ENCODE measurements at regions not wholly inside any gene's neighbourhood (a gene's known extent, or its start where the extent isn't known, plus 50 kb on each side); places are given as distances from the start of the nearest gene placed in this dataset.
"Not testable (repeated sequence)": the region's sequence is repeated elsewhere in the genome, so short reads cannot be mapped to it uniquely, and the experiment has no call there.

DNA sequence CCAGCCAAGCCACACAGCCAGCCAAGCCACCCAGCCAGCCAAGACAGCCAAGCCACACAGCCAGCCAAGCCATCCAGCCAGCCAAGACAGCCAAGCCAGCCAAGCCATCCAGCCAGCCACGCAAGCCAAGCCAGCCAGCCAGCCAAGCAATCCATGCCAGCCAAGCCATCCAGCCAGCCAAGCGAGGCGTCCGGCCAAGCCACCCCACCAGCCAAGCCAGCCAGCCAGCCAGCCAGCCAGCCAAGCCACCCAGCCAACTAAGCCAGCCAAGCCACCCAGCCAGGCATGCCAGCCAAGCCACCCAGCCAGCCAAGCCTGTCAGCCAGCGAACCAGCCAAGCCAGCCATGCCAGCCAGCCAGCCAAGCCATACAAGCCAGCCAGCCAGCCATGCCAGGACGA is 1601.8 kb downstream of the RPIA start:
- intact Hi-C loops (cut with micrococcal nuclease); H3K27me3 ChIP-seq (ENCODE audit: insufficient read depth, low read length); H3K27me3 Mint-ChIP-seq; H3K4me3 Mint-ChIP-seq; CTCF ChIA-PET (ENCODE audit: partially characterized antibody); H3K4me1 ChIP-seq (ENCODE audit: insufficient read depth, low read length); POLR2A ChIA-PET (ENCODE audit: partially characterized antibody); H3K9me3 ChIP-seq (ENCODE audit: control insufficient read depth in 1 of 2, low read length in 2 of 2); H3K27ac Mint-ChIP-seq; H3K36me3 Mint-ChIP-seq; H3K4me1 Mint-ChIP-seq; H3K4me3 ChIP-seq (ENCODE audit: low read length in 2 of 2); H3K36me3 ChIP-seq (ENCODE audit: insufficient read depth, low read length); H3K27ac ChIP-seq (ENCODE audit: low read depth, low read length): not testable (repeated sequence)
- DNase-seq = peak in 1 of 5 donors; percentile 26
- peaks cover 0 to 12% (median 0%) of the 10 kb centered on the region in 8 donors for H3K9me3 Mint-ChIP-seq

- H3K4me1 ChIP-seq (ENCODE audit: insufficient read depth, low read length); DNase-seq; H3K36me3 Mint-ChIP-seq; CTCF ChIA-PET (ENCODE audit: partially characterized antibody); H3K27ac Mint-ChIP-seq; H3K4me3 ChIP-seq (ENCODE audit: low read length in 2 of 2); POLR2A ChIA-PET (ENCODE audit: partially characterized antibody); H3K4me1 Mint-ChIP-seq; H3K27ac ChIP-seq (ENCODE audit: low read depth, low read length); H3K27me3 ChIP-seq (ENCODE audit: insufficient read depth, low read length); H3K9me3 ChIP-seq (ENCODE audit: control insufficient read depth in 1 of 2, low read length in 2 of 2); intact Hi-C loops (cut with micrococcal nuclease); H3K4me3 Mint-ChIP-seq; H3K27me3 Mint-ChIP-seq; H3K36me3 ChIP-seq (ENCODE audit: insufficient read depth, low read length): not testable (repeated sequence)
- peaks cover 0 to 14% (median 0%) of the 10 kb centered on the region in 8 donors for H3K9me3 Mint-ChIP-seq
These were observed 1602.3 kb downstream of the RPIA start for GRCh38 chr2:90293806-90294205.

GRCh38 chr2:90295036-90295750 is 1603.7 kb downstream of the RPIA start:
- CTCF ChIA-PET (ENCODE audit: partially characterized antibody); H3K4me3 Mint-ChIP-seq; H3K36me3 ChIP-seq (ENCODE audit: insufficient read depth, low read length); H3K27ac ChIP-seq (ENCODE audit: low read depth, low read length); H3K4me3 ChIP-seq (ENCODE audit: low read length in 2 of 2); intact Hi-C loops (cut with micrococcal nuclease); H3K9me3 ChIP-seq (ENCODE audit: control insufficient read depth in 1 of 2, low read length in 2 of 2); H3K36me3 Mint-ChIP-seq; H3K4me1 Mint-ChIP-seq; H3K27me3 Mint-ChIP-seq; H3K4me1 ChIP-seq (ENCODE audit: insufficient read depth, low read length); H3K27me3 ChIP-seq (ENCODE audit: insufficient read depth, low read length); DNase-seq; H3K27ac Mint-ChIP-seq: not testable (repeated sequence)
- POLR2A ChIA-PET (ENCODE audit: partially characterized antibody) = interaction anchor here (0.6 kb wide), 1 partner anchor 1410 kb away, joined by 4 read pairs; no protein-coding TSS in a partner anchor
- peaks cover 0 to 13% (median 1%) of the 10 kb centered on the region in 8 donors for H3K9me3 Mint-ChIP-seq

DNA sequence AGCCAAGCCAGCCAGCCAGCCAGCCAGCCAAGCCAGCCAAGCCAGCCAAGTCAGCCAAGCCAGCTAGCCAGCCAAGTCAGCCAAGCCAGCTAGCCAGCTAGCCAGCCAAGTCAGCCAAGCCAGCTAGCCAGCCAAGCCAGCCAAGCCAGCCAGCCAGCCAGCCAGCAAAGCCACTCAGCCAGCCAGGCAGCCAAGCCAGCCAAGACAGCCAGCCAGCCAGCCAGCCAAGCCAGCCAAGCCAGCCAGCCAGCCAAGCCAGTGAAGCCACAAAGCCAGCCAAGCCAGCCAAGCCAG is 1605.0 kb downstream of the RPIA start:
- DNase-seq = peak in 1 of 5 donors; percentile 39
- H3K27ac Mint-ChIP-seq; H3K36me3 Mint-ChIP-seq; POLR2A ChIA-PET (ENCODE audit: partially characterized antibody); H3K27me3 ChIP-seq (ENCODE audit: insufficient read depth, low read length); H3K36me3 ChIP-seq (ENCODE audit: insufficient read depth, low read length); H3K27me3 Mint-ChIP-seq; H3K27ac ChIP-seq (ENCODE audit: low read depth, low read length); H3K4me3 ChIP-seq (ENCODE audit: low read length in 2 of 2); H3K4me1 Mint-ChIP-seq; H3K4me3 Mint-ChIP-seq; CTCF ChIA-PET (ENCODE audit: partially characterized antibody); intact Hi-C loops (cut with micrococcal nuclease); H3K9me3 ChIP-seq (ENCODE audit: control insufficient read depth in 1 of 2, low read length in 2 of 2); H3K4me1 ChIP-seq (ENCODE audit: insufficient read depth, low read length): not testable (repeated sequence)
- peaks cover 0 to 12% (median 1%) of the 10 kb centered on the region in 8 donors for H3K9me3 Mint-ChIP-seq

DNA sequence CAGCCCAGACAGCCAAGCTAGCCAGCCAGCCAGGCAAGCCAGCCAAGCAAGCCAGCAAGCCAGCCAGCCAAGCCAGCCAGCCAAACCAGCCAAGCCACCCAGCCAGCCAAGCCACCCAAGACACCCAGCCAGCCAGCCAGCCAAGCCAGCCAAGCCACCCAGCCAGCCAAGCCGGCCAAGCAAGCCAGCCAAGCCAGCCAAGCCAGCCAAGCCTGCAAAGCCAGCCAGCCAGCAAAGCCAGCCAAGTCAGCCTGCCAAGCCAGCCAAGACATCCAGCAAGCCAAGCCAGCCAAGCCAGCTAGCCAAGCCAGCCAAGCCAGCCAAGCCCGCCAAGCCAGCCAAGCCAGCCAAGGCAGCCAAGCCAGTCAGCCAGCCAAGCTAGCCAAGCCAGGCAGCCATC is 1606.2 kb downstream of the RPIA start:
- DNase-seq = peak in 1 of 5 donors; percentile 15
- H3K27ac ChIP-seq (ENCODE audit: low read depth, low read length); H3K36me3 ChIP-seq (ENCODE audit: insufficient read depth, low read length); H3K9me3 ChIP-seq (ENCODE audit: control insufficient read depth in 1 of 2, low read length in 2 of 2); H3K4me3 ChIP-seq (ENCODE audit: low read length in 2 of 2); H3K36me3 Mint-ChIP-seq; H3K27ac Mint-ChIP-seq; H3K4me1 Mint-ChIP-seq; H3K27me3 Mint-ChIP-seq; H3K4me1 ChIP-seq (ENCODE audit: insufficient read depth, low read length); H3K4me3 Mint-ChIP-seq; intact Hi-C loops (cut with micrococcal nuclease); POLR2A ChIA-PET (ENCODE audit: partially characterized antibody); CTCF ChIA-PET (ENCODE audit: partially characterized antibody); H3K27me3 ChIP-seq (ENCODE audit: insufficient read depth, low read length): not testable (repeated sequence)
- peaks cover 0 to 12% (median 1%) of the 10 kb centered on the region in 8 donors for H3K9me3 Mint-ChIP-seq

DNA sequence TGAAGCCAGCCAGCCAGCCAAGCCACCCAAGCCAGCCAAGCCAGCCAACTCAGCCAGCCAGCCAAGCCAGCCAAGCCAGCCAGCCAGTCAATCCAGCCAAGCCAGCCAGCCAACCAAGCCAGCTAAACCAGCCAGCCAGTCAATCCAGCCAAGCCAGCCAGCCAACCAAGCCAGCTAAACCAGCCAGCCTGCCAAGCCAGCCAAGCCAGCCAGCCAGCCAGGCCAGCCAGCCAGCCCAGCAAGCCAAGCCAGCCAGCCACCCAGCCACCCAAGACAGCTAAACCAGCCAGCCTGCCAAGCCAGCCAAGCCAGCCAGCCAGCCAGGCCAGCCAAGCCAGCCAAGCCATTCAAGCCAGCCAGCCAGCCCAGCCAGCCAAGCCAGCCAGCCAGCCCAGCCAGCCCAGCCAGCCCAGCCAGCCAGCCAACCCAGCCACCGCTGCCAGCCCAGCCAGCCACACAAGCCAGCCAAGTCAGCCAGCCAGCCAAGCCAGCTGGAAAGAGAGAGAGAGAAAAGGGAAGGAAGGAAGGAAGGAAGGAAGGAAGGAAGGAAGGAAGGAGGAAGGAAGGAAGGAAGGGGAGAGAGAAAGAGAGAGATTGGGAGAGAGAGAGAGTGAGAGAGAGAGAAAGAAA is 1606.8 kb downstream of the RPIA start:
- H3K4me3 ChIP-seq (ENCODE audit: low read length in 2 of 2); H3K4me1 Mint-ChIP-seq; intact Hi-C loops (cut with micrococcal nuclease); POLR2A ChIA-PET (ENCODE audit: partially characterized antibody); H3K27me3 Mint-ChIP-seq; H3K27ac Mint-ChIP-seq; CTCF ChIA-PET (ENCODE audit: partially characterized antibody); DNase-seq; H3K27ac ChIP-seq (ENCODE audit: low read depth, low read length); H3K4me1 ChIP-seq (ENCODE audit: insufficient read depth, low read length); H3K36me3 ChIP-seq (ENCODE audit: insufficient read depth, low read length); H3K36me3 Mint-ChIP-seq; H3K9me3 ChIP-seq (ENCODE audit: control insufficient read depth in 1 of 2, low read length in 2 of 2); H3K4me3 Mint-ChIP-seq; H3K27me3 ChIP-seq (ENCODE audit: insufficient read depth, low read length): not testable (repeated sequence)
- peaks cover 0 to 12% (median 1%) of the 10 kb centered on the region in 8 donors for H3K9me3 Mint-ChIP-seq

- DNase-seq; POLR2A ChIA-PET (ENCODE audit: partially characterized antibody); H3K36me3 Mint-ChIP-seq; H3K27me3 Mint-ChIP-seq; H3K9me3 ChIP-seq (ENCODE audit: control insufficient read depth in 1 of 2, low read length in 2 of 2); H3K27ac ChIP-seq (ENCODE audit: low read depth, low read length); H3K27me3 ChIP-seq (ENCODE audit: insufficient read depth, low read length); H3K4me1 Mint-ChIP-seq; H3K4me3 Mint-ChIP-seq; CTCF ChIA-PET (ENCODE audit: partially characterized antibody); H3K27ac Mint-ChIP-seq; H3K4me1 ChIP-seq (ENCODE audit: insufficient read depth, low read length); intact Hi-C loops (cut with micrococcal nuclease); H3K36me3 ChIP-seq (ENCODE audit: insufficient read depth, low read length); H3K4me3 ChIP-seq (ENCODE audit: low read length in 2 of 2): not testable (repeated sequence)
- peaks cover 0 to 12% (median 1%) of the 10 kb centered on the region in 8 donors for H3K9me3 Mint-ChIP-seq
These were observed 1607.5 kb downstream of the RPIA start for GRCh38 chr2:90298983-90299382.

DNA sequence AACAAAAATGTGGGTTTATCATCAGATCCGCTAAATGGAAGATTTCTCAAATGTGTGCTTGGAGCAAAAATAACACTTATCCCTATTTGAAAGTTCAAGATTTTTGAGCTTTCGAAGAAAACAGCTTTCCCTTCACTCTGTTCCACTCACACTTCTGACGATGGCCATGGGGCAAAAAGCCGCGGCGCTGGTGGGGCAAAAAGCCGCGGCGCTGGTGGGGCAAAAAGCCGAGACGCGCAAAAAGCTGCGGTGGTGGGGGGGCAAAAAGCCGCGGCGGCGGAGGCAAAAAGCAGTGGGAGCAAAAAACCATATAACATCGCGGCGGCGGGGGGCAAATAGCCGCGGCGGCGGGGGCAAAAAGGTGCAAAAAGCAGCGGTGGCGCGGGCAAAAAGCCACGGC is 1631.5 kb downstream of the RPIA start:
- H3K36me3 Mint-ChIP-seq; H3K27ac ChIP-seq (ENCODE audit: low read depth, low read length); intact Hi-C loops (cut with micrococcal nuclease); H3K27me3 Mint-ChIP-seq; H3K9me3 ChIP-seq (ENCODE audit: control insufficient read depth in 1 of 2, low read length in 2 of 2); H3K4me1 Mint-ChIP-seq; H3K36me3 ChIP-seq (ENCODE audit: insufficient read depth, low read length); H3K9me3 Mint-ChIP-seq; H3K27me3 ChIP-seq (ENCODE audit: insufficient read depth, low read length); CTCF ChIA-PET (ENCODE audit: partially characterized antibody); H3K4me1 ChIP-seq (ENCODE audit: insufficient read depth, low read length); POLR2A ChIA-PET (ENCODE audit: partially characterized antibody); DNase-seq; H3K4me3 ChIP-seq (ENCODE audit: low read length in 2 of 2): not testable (repeated sequence)
- Mint-ChIP-seq H3K4me3 (peak overlapping the region; percentile 26 to 83 (median 60)), H3K27ac (peak overlapping the region in 2 of 7 donors; percentile 78 to 85)

All from CD4-positive, alpha-beta memory T cell (primary cell).